DND-41 (cell line): ENCODE measurements at regions not wholly inside any gene's neighbourhood (a gene's known extent, or its start where the extent isn't known, plus 50 kb on each side); places are given as distances from the start of the nearest gene placed in this dataset.
A peak's percentile ranks its signal among the peaks of the same experiment; 100 is the strongest.

Source experiments
- ATAC-seq: fragments of 200-7000 bp; cut with Tn5 transposase; 3 replicates; pipeline ENCODE4 v1.9.1; 2021; ENCODE audit warnings: low read depth; ENCODE audit not compliant: insufficient read depth
- DNase-seq: peaks from one replicate; pipeline ENCODE4 v3.0.0-alpha.2; 2020
- H2AFZ ChIP-seq: 2 replicates; pipeline ENCODE4 v1.6.0; 2012; ENCODE audit warnings: low read depth, low read length
- H3K27ac ChIP-seq: 2 replicates; pipeline ENCODE4 v1.5.1; 2012; ENCODE audit warnings: low read length, inconsistent platforms
- H3K27me3 ChIP-seq: fragments of 200-600 bp; sonication (generic); 2 replicates; pipeline ENCODE4 v1.6.0; 2012; ENCODE audit warnings: low read length, mild to moderate bottlenecking, inconsistent platforms; ENCODE audit not compliant: insufficient read depth, poor library complexity
- H3K36me3 ChIP-seq: 2 replicates; pipeline ENCODE4 v1.5.1; 2012; ENCODE audit warnings: low read length, inconsistent platforms; ENCODE audit not compliant: insufficient read depth
- H3K4me1 ChIP-seq: 2 replicates; pipeline ENCODE4 v1.5.1; 2012; ENCODE audit warnings: mild to moderate bottlenecking, low read length; ENCODE audit not compliant: insufficient read depth
- H3K4me2 ChIP-seq: 2 replicates; pipeline ENCODE4 v1.6.0; 2012; ENCODE audit warnings: mild to moderate bottlenecking, moderate library complexity, low read length, inconsistent platforms; ENCODE audit not compliant: insufficient read depth
- H3K4me3 ChIP-seq, 2 experiments: fragments of 200-600 bp in 1 of 2; shearing (Covaris generic) in 1 of 2; 2 replicates each; pipeline ENCODE4 v1.5.1; 2012 to 2016; ENCODE audit warnings: inconsistent platforms in 2 of 2, low read length in 2 of 2, mild to moderate bottlenecking in 2 of 2, low read depth in 1 of 2, moderate library complexity in 1 of 2
- H3K79me2 ChIP-seq: 2 replicates; pipeline ENCODE4 v1.6.0; 2012; ENCODE audit warnings: low read length, inconsistent platforms; ENCODE audit not compliant: insufficient read depth
- H3K9ac ChIP-seq: 2 replicates; pipeline ENCODE4 v1.6.0; 2012; ENCODE audit warnings: low read depth, mild to moderate bottlenecking, inconsistent platforms, low read length, moderate library complexity
- H3K9me3 ChIP-seq: 2 replicates; pipeline ENCODE4 v1.5.1; 2012; ENCODE audit warnings: low read length, moderate library complexity, mild to moderate bottlenecking, inconsistent platforms; ENCODE audit not compliant: insufficient read depth, severe bottlenecking
- H4K20me1 ChIP-seq: 2 replicates; pipeline ENCODE4 v1.6.0; 2012; ENCODE audit warnings: low read length; ENCODE audit not compliant: insufficient read depth
- EZH2 ChIP-seq: IDR thresholded peaks from 3 replicates; pipeline ENCODE4 v1.6.1; 2012; ENCODE audit warnings: borderline replicate concordance, low read depth, mild to moderate bottlenecking, moderate library complexity, low read length, inconsistent platforms; ENCODE audit not compliant: severe bottlenecking
- TF ChIP-seq, protein P1 (sequence below): IDR thresholded peaks from 2 replicates; pipeline ENCODE4 v1.5.1; 2012; ENCODE audit warnings: borderline replicate concordance, low read length, moderate library complexity, mild to moderate bottlenecking; ENCODE audit not compliant: poor library complexity, severe bottlenecking; ENCODE audit errors: extremely low read depth

DNA sequence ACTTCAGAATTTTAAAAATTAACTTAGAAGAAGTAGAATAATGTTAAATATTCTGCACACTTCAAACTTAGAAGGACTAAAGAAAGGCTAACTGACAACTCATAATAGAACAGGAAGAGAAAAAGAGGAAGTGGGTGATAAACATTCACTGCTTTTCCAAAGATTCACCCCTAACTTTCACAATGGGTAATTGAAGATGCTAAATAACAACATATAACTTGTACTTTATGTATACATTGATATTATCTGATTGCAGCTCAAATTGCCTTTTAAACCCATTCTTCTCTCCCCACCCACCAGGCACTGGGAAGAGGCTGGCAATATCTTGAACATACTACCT, 376.6 kb downstream of the EFNA5 start:
- ATAC-seq: no peak
- no peaks in the 10 kb centered on the region for H3K36me3 ChIP-seq
- no peak overlapping the region for H3K4me2 ChIP-seq
- H3K4me1 ChIP-seq: peaks cover 9% of the 10 kb centered on the region
- H3K27ac ChIP-seq: no peak overlapping the region
- DNase-seq: no peak
- H3K4me3 ChIP-seq: no peak overlapping the region
- no peaks in the 10 kb centered on the region for H3K9me3 ChIP-seq
- no peaks in the 10 kb centered on the region for H3K27me3 ChIP-seq
- no peaks in the 10 kb centered on the region for H3K79me2 ChIP-seq
- H3K9ac ChIP-seq: no peak overlapping the region
- TF ChIP-seq, protein P1, sequence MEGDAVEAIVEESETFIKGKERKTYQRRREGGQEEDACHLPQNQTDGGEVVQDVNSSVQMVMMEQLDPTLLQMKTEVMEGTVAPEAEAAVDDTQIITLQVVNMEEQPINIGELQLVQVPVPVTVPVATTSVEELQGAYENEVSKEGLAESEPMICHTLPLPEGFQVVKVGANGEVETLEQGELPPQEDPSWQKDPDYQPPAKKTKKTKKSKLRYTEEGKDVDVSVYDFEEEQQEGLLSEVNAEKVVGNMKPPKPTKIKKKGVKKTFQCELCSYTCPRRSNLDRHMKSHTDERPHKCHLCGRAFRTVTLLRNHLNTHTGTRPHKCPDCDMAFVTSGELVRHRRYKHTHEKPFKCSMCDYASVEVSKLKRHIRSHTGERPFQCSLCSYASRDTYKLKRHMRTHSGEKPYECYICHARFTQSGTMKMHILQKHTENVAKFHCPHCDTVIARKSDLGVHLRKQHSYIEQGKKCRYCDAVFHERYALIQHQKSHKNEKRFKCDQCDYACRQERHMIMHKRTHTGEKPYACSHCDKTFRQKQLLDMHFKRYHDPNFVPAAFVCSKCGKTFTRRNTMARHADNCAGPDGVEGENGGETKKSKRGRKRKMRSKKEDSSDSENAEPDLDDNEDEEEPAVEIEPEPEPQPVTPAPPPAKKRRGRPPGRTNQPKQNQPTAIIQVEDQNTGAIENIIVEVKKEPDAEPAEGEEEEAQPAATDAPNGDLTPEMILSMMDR: no peak
- no peak for TF ChIP-seq EZH2
- no peaks in the 10 kb centered on the region for H4K20me1 ChIP-seq
- H2AFZ ChIP-seq: peak overlapping the region; percentile 71

DNA sequence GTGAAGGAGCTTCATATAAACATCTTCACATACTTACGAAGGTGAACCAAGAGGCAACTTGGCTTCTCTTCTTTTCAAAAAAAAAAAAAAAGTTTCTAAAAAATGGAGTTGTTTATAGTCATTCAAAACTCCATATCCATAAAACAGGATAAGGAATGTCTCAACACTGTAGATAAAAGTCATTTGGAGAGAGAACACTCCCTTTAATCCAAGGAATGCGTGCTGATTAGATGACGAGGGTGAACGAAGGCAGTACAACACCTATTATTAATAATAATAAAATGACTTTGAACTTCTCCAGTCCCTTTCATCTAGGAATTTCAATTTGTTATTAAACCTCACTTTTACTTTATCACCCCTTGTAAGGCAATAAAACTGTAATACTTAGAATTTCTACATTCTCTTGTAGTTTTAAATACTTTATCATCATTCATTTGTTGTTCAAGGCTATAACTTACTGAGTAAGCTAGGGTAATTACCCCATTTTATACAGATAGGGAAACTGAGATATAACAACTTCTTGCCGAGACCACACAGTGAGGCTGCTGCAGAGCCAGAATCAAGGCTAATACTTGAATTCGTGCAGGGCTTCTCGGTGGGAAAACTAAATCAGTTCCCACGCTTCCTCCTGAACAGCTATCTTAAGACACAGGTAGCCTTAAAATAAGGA, 377.1 kb downstream of the EFNA5 start:
- Histone ChIP-seq H3K79me2 (no peaks in the 10 kb centered on the region), H3K4me1 (peaks cover 9% of the 10 kb centered on the region), H3K4me3 (no peak overlapping the region), H3K27me3 (no peaks in the 10 kb centered on the region), H3K9me3 (no peaks in the 10 kb centered on the region), H3K9ac (no peak overlapping the region), H3K36me3 (no peaks in the 10 kb centered on the region), H4K20me1 (no peaks in the 10 kb centered on the region), H3K4me2 (no peak overlapping the region), H2AFZ (peak overlapping the region; percentile 39; the same call in 1 of the 2 replicates), H3K27ac (no peak overlapping the region)
- no peak for ATAC-seq
- no peak for TF ChIP-seq EZH2
- TF ChIP-seq, protein P1: no peak
- no peak for DNase-seq

DNA sequence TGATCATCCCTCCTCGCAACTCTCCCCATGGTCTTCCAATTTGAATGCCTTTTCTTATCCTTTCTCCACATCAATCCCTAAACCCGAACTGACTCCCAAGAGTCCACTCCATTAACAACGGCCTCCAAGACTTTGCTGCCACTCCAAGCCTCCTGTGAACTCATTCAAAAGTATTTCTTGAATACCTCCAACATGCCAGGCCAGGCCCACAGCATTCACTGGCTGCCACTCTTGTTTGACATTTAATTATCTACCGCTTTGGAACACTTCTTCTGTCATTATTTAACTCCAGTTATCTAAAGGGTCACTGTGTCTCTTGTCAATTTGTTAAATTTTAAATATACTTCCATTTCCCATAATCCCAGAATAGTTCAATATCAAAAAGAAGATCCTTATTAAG, 378.9 kb downstream of the EFNA5 start:
- no peaks in the 10 kb centered on the region for H3K9me3 ChIP-seq
- no peak overlapping the region for H3K27ac ChIP-seq
- H3K27me3 ChIP-seq: no peaks in the 10 kb centered on the region
- H3K4me3 ChIP-seq: no peak overlapping the region
- H3K9ac ChIP-seq: no peak overlapping the region
- H3K4me2 ChIP-seq: no peak overlapping the region
- H4K20me1 ChIP-seq: no peaks in the 10 kb centered on the region
- ATAC-seq (no peak), DNase-seq (no peak)
- H3K36me3 ChIP-seq: no peaks in the 10 kb centered on the region
- no peak for TF ChIP-seq EZH2
- TF ChIP-seq, protein P1: no peak
- H3K79me2 ChIP-seq: no peaks in the 10 kb centered on the region
- H3K4me1 ChIP-seq: peaks cover 9% of the 10 kb centered on the region
- no peak overlapping the region for H2AFZ ChIP-seq

DNA sequence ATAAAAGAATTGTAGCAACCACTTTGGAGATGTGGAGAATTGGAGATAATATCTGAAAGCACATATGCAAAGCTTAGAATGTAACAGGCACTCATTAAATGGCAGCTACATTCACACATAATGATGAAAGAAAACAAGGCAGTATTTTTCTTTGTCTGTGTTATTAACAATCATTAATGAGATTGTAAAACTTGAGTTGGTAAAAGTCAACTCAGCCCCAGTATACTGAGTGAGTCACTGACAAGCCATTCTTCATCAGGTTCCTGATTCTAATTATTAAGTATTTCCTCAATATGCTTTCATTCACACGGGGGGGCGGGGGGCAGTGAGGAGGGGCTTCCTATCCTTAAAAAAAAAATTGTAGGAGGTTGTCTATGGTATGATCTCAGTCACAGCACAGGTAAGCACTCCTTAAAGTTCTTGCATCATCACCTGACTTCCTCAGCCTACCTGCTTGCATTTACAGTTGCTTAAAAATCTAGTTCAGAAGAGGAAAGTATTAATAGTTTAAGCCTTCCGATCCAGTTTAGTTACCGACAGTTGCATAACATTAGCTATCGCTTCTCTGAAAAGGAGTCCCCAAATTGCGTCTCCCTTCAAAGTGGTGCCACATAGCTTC, 379.8 kb downstream of the EFNA5 start:
- H3K36me3 ChIP-seq: no peaks in the 10 kb centered on the region
- H4K20me1 ChIP-seq: no peaks in the 10 kb centered on the region

More for the DNA sequence above, 379.8 kb downstream of the EFNA5 start:
- DNase-seq (no peak), ATAC-seq (no peak)
- no peaks in the 10 kb centered on the region for H3K79me2 ChIP-seq
- no peak for TF ChIP-seq EZH2
- TF ChIP-seq, protein P1: no peak
- H3K4me3 ChIP-seq: no peak overlapping the region
- H3K4me1 ChIP-seq: peaks cover 9% of the 10 kb centered on the region
- no peaks in the 10 kb centered on the region for H3K9me3 ChIP-seq
- no peak overlapping the region for H3K27ac ChIP-seq
- no peak overlapping the region for H3K4me2 ChIP-seq
- H2AFZ ChIP-seq: no peak overlapping the region
- H3K27me3 ChIP-seq: no peaks in the 10 kb centered on the region
- H3K9ac ChIP-seq: no peak overlapping the region
